H1 (cell line): ENCODE measurements at regions not wholly inside any gene's neighbourhood (a gene's known extent, or its start where the extent isn't known, plus 50 kb on each side); places are given as distances from the start of the nearest gene placed in this dataset.

Experiments used
- CTCF ChIA-PET: fragments of 300-600 bp; sonication (Branson Sonifier 250); formaldehyde crosslinking; loops from one replicate; lab custom pipeline; 2021; ENCODE audit not compliant: partially characterized antibody; lab: Charles Lee
- POLR2A ChIA-PET: fragments of 300-600 bp; sonication (Branson Sonifier 250); formaldehyde crosslinking; loops from one replicate; lab custom pipeline; 2021; ENCODE audit warnings: inconsistent platforms; ENCODE audit not compliant: partially characterized antibody; lab: Charles Lee
- DNase-seq, 2 experiments: peaks; one replicate each; pipeline versions ENCODE4 v3.0.0 to v3.0.0-alpha.2; 2010 to 2022; ENCODE audit warnings: low spot score in 2 of 2, low read depth in 1 of 2, mixed read lengths in 1 of 2
- FAIRE-seq: peaks from 2 replicates; lab custom pipeline; 2011; peaks lifted over from hg19 to GRCh38; lab: Jason Lieb, UNC
- H2AFZ ChIP-seq: 2 replicates; pipeline ENCODE4 v1.8.1; 2012; ENCODE audit warnings: low read length, inconsistent platforms
- H2AK5ac ChIP-seq: 2 replicates; pipeline ENCODE4 v1.6.1; 2013; ENCODE audit warnings: low read depth, low read length
- H2BK120ac ChIP-seq: replicated peaks from 2 replicates; pipeline ENCODE3; 2013; ENCODE audit warnings: low read depth, low read length, inconsistent platforms
- H2BK12ac ChIP-seq: 2 replicates; pipeline ENCODE4 v1.6.1; 2013; ENCODE audit warnings: low read depth, low read length
- H2BK15ac ChIP-seq: 2 replicates; pipeline ENCODE4 v1.6.1; 2013; ENCODE audit warnings: low read length
- H2BK20ac ChIP-seq: 2 replicates; pipeline ENCODE4 v1.6.1; 2013; ENCODE audit warnings: low read length
- H2BK5ac ChIP-seq: 2 replicates; pipeline ENCODE4 v1.6.1; 2013; ENCODE audit warnings: low read depth, low read length
- H3K14ac ChIP-seq: 2 replicates; pipeline ENCODE4 v1.6.1; 2013; ENCODE audit warnings: inconsistent platforms; ENCODE audit not compliant: insufficient read length
- H3K18ac ChIP-seq: 2 replicates; pipeline ENCODE4 v1.6.1; 2013; ENCODE audit warnings: low read length; ENCODE audit errors: extremely low read depth
- H3K23ac ChIP-seq: 2 replicates; pipeline ENCODE4 v1.6.1; 2013; ENCODE audit warnings: inconsistent platforms; ENCODE audit not compliant: insufficient read length
- H3K23me2 ChIP-seq: 2 replicates; pipeline ENCODE4 v1.6.1; 2013; ENCODE audit warnings: low read depth, low read length
- H3K27ac ChIP-seq: 2 replicates; pipeline ENCODE4 v1.6.1; 2011; ENCODE audit warnings: low read depth, low read length, inconsistent platforms
- H3K27me3 ChIP-seq, 4 experiments: replicated peaks in 1 of 4; 1 replicate in 1 of 4; 2 replicates in 3 of 4; pipeline versions ENCODE4 v1.6.1 to v1.8.1; 2011 to 2013; ENCODE audit warnings: low read length in 3 of 4, mild to moderate bottlenecking in 3 of 4, inconsistent platforms in 2 of 4, mixed read lengths in 2 of 4, moderate library complexity in 1 of 4; ENCODE audit not compliant: control insufficient read depth in 3 of 4, insufficient read depth in 3 of 4; ENCODE audit errors: extremely low read depth in 1 of 4
- H3K36me3 ChIP-seq, 4 experiments: 2 replicates each; pipeline versions ENCODE4 v1.6.1 to v1.8.1; 2011 to 2013; ENCODE audit warnings: mild to moderate bottlenecking in 4 of 4, low read length in 3 of 4, moderate library complexity in 2 of 4, control low read depth in 1 of 4, inconsistent platforms in 1 of 4; ENCODE audit not compliant: insufficient read depth in 4 of 4, control insufficient read depth in 2 of 4
- H3K4ac ChIP-seq: replicated peaks from 2 replicates; pipeline ENCODE3; 2013; ENCODE audit warnings: low read length, low read depth, mixed read lengths, inconsistent platforms; ENCODE audit not compliant: insufficient read length
- H3K4me1 ChIP-seq, 4 experiments: replicated peaks in 1 of 4; 1 replicate in 1 of 4; 2 replicates in 3 of 4; pipeline versions ENCODE4 v1.6.1 to v1.8.1; 2011 to 2013; ENCODE audit warnings: low read length in 3 of 4, inconsistent platforms in 2 of 4, mixed read lengths in 1 of 4; ENCODE audit not compliant: insufficient read depth in 4 of 4, control insufficient read depth in 3 of 4
- H3K4me2 ChIP-seq, 2 experiments: 2 replicates each; pipeline versions ENCODE4 v1.6.1 to v1.8.1; 2011 to 2013; ENCODE audit warnings: low read depth in 2 of 2, low read length in 2 of 2, control low read depth in 1 of 2, inconsistent platforms in 1 of 2, mild to moderate bottlenecking in 1 of 2; ENCODE audit not compliant: insufficient read depth in 1 of 2
- H3K4me3 ChIP-seq, 4 experiments: fragments of 200-600, 300-600 bp in 1 of 4; sonication (generic), shearing (Covaris generic), sonication (Bioruptor Twin) in 1 of 4; 2 replicates each; pipeline versions ENCODE4 v1.5.1 to v1.8.1; 2011 to 2016; ENCODE audit warnings: low read length in 4 of 4, low read depth in 3 of 4, control low read depth in 2 of 4, inconsistent platforms in 2 of 4, mild to moderate bottlenecking in 2 of 4, mixed read lengths in 1 of 4, moderate library complexity in 1 of 4; ENCODE audit not compliant: insufficient read depth in 2 of 4; ENCODE audit errors: extremely low read depth in 1 of 4
- H3K56ac ChIP-seq: replicated peaks from 2 replicates; pipeline ENCODE3; 2013; ENCODE audit warnings: low read depth, mild to moderate bottlenecking, mixed read lengths, low read length, inconsistent platforms; ENCODE audit not compliant: insufficient read length
- H3K79me1 ChIP-seq: 2 replicates; pipeline ENCODE4 v1.6.1; 2013; ENCODE audit warnings: low read depth, low read length, control low read depth
- H3K79me2 ChIP-seq, 2 experiments: 2 replicates each; pipeline versions ENCODE4 v1.6.1 to v1.8.1; 2012 to 2013; ENCODE audit warnings: low read length in 2 of 2, mild to moderate bottlenecking in 2 of 2, inconsistent platforms in 1 of 2; ENCODE audit not compliant: insufficient read depth in 2 of 2, control insufficient read depth in 1 of 2
- H3K9ac ChIP-seq, 4 experiments: replicated peaks in 1 of 4; 1 replicate in 1 of 4; 2 replicates in 3 of 4; pipeline versions ENCODE4 v1.6.1 to v1.8.1; 2011 to 2013; ENCODE audit warnings: low read depth in 3 of 4, low read length in 3 of 4, control low read depth in 2 of 4, mild to moderate bottlenecking in 2 of 4, moderate library complexity in 2 of 4, inconsistent platforms in 1 of 4; ENCODE audit errors: extremely low read depth in 1 of 4
- H3K9me3 ChIP-seq, 2 experiments: 2 replicates each; pipeline versions ENCODE4 v1.6.1 to v1.8.1; 2012 to 2013; ENCODE audit warnings: mild to moderate bottlenecking in 2 of 2, moderate library complexity in 2 of 2, control low read depth in 1 of 2, inconsistent platforms in 1 of 2, low read depth in 1 of 2, low read length in 1 of 2, mixed read lengths in 1 of 2; ENCODE audit not compliant: insufficient read depth in 2 of 2
- H4K20me1 ChIP-seq, 2 experiments: replicated peaks in 1 of 2; 2 replicates each; pipeline versions ENCODE3 to v1.8.1; 2011 to 2013; ENCODE audit warnings: inconsistent platforms in 2 of 2, low read length in 2 of 2, mild to moderate bottlenecking in 1 of 2; ENCODE audit not compliant: insufficient read depth in 2 of 2, control insufficient read depth in 1 of 2
- H4K5ac ChIP-seq: 2 replicates; pipeline ENCODE4 v1.6.1; 2013; ENCODE audit warnings: low read length, low read depth, mixed read lengths, inconsistent platforms; ENCODE audit not compliant: insufficient read length
- H4K8ac ChIP-seq: 2 replicates; pipeline ENCODE4 v1.8.0; 2013; ENCODE audit warnings: mild to moderate bottlenecking, moderate library complexity, low read length, inconsistent platforms; ENCODE audit not compliant: insufficient read depth; ENCODE audit errors: extremely low read depth
- H4K91ac ChIP-seq: replicated peaks from 2 replicates; pipeline ENCODE3; 2013; ENCODE audit warnings: low read length, mixed read lengths, inconsistent platforms; ENCODE audit not compliant: insufficient read length
- BCL11A ChIP-seq, 2 experiments: IDR thresholded peaks; one replicate each; pipeline ENCODE4 v1.6.1; 2011; ENCODE audit warnings: low read depth in 2 of 2, low read length in 2 of 2, mild to moderate bottlenecking in 2 of 2
- CHD2 ChIP-seq: IDR thresholded peaks from 2 replicates; pipeline ENCODE4 v1.6.1; 2012; ENCODE audit warnings: low read length, improper control_type of control experiment
- CREB1 ChIP-seq: IDR thresholded peaks from 2 replicates; pipeline ENCODE4 v1.6.1; 2012; ENCODE audit warnings: inconsistent platforms
- MAFK ChIP-seq: IDR thresholded peaks from 2 replicates; pipeline ENCODE4 v1.6.1; 2012; ENCODE audit warnings: low read depth, mild to moderate bottlenecking, improper control_type of control experiment, low read length
- PHF8 ChIP-seq: fragments of 200-600 bp; sonication (generic); conservative IDR thresholded peaks from 2 replicates; pipeline ENCODE4 v1.7.1; 2012; ENCODE audit warnings: low read depth, mild to moderate bottlenecking, inconsistent platforms, low read length, moderate library complexity
- RBBP5 ChIP-seq: IDR thresholded peaks from 2 replicates; pipeline ENCODE4 v1.7.1; 2012; ENCODE audit warnings: low read depth, mild to moderate bottlenecking, inconsistent platforms, low read length, moderate library complexity, borderline replicate concordance
- SAP30 ChIP-seq: fragments of 300-600 bp; sonication (generic); IDR thresholded peaks from 2 replicates; pipeline ENCODE4 v1.7.1; 2012; ENCODE audit warnings: low read length, moderate library complexity, mild to moderate bottlenecking, inconsistent platforms; ENCODE audit not compliant: insufficient read depth, insufficient replicate concordance
- SIRT6 ChIP-seq: IDR thresholded peaks from one replicate; pipeline ENCODE4 v1.7.1; 2012; ENCODE audit warnings: low read length, inconsistent platforms
- SP2 ChIP-seq: IDR thresholded peaks from 2 replicates; pipeline ENCODE4 v1.6.1; 2012; ENCODE audit warnings: mild to moderate bottlenecking, low read length, inconsistent platforms
- TEAD4 ChIP-seq: IDR thresholded peaks from 2 replicates; pipeline ENCODE4 v1.6.1; 2012; ENCODE audit warnings: low read depth, low read length, inconsistent platforms, mixed read lengths
- WGBS, 2 experiments: shearing (Covaris generic) in 1 of 2; methylation state at CpG; one replicate each; pipeline versions ENCODE4 v1.1.6 to v1.1.7; 2013 to 2015; ENCODE audit warnings: low lambda C conversion rate in 2 of 2, mixed read lengths in 2 of 2, inconsistent platforms in 1 of 2, low coverage in 1 of 2, missing lambda C conversion rate in 1 of 2; ENCODE audit not compliant: insufficient replicate concordance in 2 of 2, insufficient coverage in 1 of 2, insufficient read length in 1 of 2; ENCODE audit errors: extremely low coverage in 1 of 2, missing lambda C conversion rate in 1 of 2; 5-methylcytosine and 5-hydroxymethylcytosine counted together
- TF ChIP-seq, protein P1 (sequence below), 3 experiments: IDR thresholded peaks; 1 replicate in 2 of 3; 2 replicates in 1 of 3; pipeline versions ENCODE4 v1.5.1 to v1.6.1; 2011; ENCODE audit warnings: low read length in 3 of 3, mild to moderate bottlenecking in 3 of 3, inconsistent platforms in 2 of 3, low read depth in 1 of 3, moderate library complexity in 1 of 3; ENCODE audit not compliant: insufficient read depth in 1 of 3; ENCODE audit errors: control extremely low read depth in 1 of 3
- TF ChIP-seq, protein P2 (sequence below): IDR thresholded peaks from 2 replicates; pipeline ENCODE4 v1.6.1; 2012; ENCODE audit warnings: inconsistent platforms

DNA sequence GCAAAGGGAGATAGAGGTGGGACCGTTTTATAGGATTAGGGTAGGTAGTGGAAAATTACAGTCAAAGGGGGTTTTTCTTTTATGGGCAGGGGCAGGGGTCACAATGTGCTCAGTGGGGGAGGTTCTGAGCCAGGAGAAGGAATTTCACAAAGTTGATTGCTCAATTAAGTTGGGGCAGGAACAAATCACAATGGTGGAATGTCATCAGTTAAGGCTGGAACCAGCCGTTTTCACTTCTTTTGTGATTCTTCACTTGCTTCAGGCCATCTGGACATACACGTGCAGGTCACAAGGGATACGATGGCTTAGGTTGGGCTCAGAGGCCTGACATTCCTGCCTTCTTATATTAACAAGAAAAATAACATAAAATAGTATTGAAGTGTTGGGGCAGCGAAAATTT, 453.8 kb downstream of the VGLL3 start:
- H3K56ac ChIP-seq, result no peak overlapping the region
- ChIA-PET CTCF (no interaction called here), POLR2A (no interaction called here)
- TF ChIP-seq PHF8 (no peak), CHD2 (no peak), RBBP5 (no peak), MAFK (no peak), BCL11A (IDR thresholded peaks at IDR 0.05; ENCODE audit: low read depth in 2 of 2, low read length in 2 of 2) (no peak), CREB1 (no peak), SP2 (no peak), SIRT6 (no peak), SAP30 (no peak), TEAD4 (no peak)
- TF ChIP-seq, protein P1, sequence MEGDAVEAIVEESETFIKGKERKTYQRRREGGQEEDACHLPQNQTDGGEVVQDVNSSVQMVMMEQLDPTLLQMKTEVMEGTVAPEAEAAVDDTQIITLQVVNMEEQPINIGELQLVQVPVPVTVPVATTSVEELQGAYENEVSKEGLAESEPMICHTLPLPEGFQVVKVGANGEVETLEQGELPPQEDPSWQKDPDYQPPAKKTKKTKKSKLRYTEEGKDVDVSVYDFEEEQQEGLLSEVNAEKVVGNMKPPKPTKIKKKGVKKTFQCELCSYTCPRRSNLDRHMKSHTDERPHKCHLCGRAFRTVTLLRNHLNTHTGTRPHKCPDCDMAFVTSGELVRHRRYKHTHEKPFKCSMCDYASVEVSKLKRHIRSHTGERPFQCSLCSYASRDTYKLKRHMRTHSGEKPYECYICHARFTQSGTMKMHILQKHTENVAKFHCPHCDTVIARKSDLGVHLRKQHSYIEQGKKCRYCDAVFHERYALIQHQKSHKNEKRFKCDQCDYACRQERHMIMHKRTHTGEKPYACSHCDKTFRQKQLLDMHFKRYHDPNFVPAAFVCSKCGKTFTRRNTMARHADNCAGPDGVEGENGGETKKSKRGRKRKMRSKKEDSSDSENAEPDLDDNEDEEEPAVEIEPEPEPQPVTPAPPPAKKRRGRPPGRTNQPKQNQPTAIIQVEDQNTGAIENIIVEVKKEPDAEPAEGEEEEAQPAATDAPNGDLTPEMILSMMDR (IDR thresholded peaks at IDR 0.05; ENCODE audit: control extremely low read depth in 1 of 3, insufficient read depth in 1 of 3, low read depth in 1 of 3, low read length in 3 of 3), result no peak
- TF ChIP-seq, protein P2, sequence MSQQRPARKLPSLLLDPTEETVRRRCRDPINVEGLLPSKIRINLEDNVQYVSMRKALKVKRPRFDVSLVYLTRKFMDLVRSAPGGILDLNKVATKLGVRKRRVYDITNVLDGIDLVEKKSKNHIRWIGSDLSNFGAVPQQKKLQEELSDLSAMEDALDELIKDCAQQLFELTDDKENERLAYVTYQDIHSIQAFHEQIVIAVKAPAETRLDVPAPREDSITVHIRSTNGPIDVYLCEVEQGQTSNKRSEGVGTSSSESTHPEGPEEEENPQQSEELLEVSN, result no peak

More for the DNA sequence above, 453.8 kb downstream of the VGLL3 start:
- Histone ChIP-seq H3K79me2 (no peaks in the 10 kb centered on the region), H2BK120ac (no peak overlapping the region), H2AFZ (no peak overlapping the region), H3K14ac (no peak overlapping the region), H2AK5ac (no peak overlapping the region), H2BK15ac (no peak overlapping the region), H3K18ac (no peak overlapping the region), H2BK5ac (no peak overlapping the region), H3K9ac (no peak overlapping the region), H3K23ac (no peak overlapping the region), H4K91ac (no peak overlapping the region), H3K36me3 (peaks cover 0 to 8% (median 0%) of the 10 kb centered on the region in 4 experiments; a peak in 1 of 8 replicates), H3K27me3 (no peaks in the 10 kb centered on the region), H3K4me1 (peaks cover 0 to 4% (median 0%) of the 10 kb centered on the region in 4 experiments; a peak in 1 of 7 replicates), H3K4me3 (no peak overlapping the region), H4K20me1 (no peaks in the 10 kb centered on the region), H3K79me1 (no peaks in the 10 kb centered on the region), H2BK20ac (no peak overlapping the region), H3K27ac (no peak overlapping the region), H4K8ac (no peak overlapping the region), H3K23me2 (no peaks in the 10 kb centered on the region; the same call in 1 of the 2 replicates), H3K4ac (no peak overlapping the region), H2BK12ac (no peak overlapping the region), H3K4me2 (no peak overlapping the region), H4K5ac (no peak overlapping the region), H3K9me3 (peaks cover 10 to 14% of the 10 kb centered on the region in 2 experiments)
- WGBS, 2 experiments, result 84% methylated on average over 5 of the region's 5 CpGs; no CpG with 5 or more reads in 1 of the 2 experiments
- DNase-seq, result no peak
- FAIRE-seq, result no peak
